WTC11 (cell line): ENCODE measurements at regions not wholly inside any gene's neighbourhood (a gene's known extent, or its start where the extent isn't known, plus 50 kb on each side); places are given as distances from the start of the nearest gene placed in this dataset.

Source experiments
- ATF1 ChIP-seq: sonication (generic); formaldehyde crosslinking; IDR thresholded peaks from 2 replicates; pipeline ENCODE4 v1.8.1; 2023; ENCODE audit warnings: mild to moderate bottlenecking, moderate library complexity, missing genetic modification reagents
- CREB1 ChIP-seq: sonication (generic); formaldehyde crosslinking; IDR thresholded peaks from 2 replicates; pipeline ENCODE4 v1.8.0; 2023; ENCODE audit warnings: mild to moderate bottlenecking, missing genetic modification reagents
- CREM ChIP-seq: sonication (generic); formaldehyde crosslinking; IDR thresholded peaks from 2 replicates; pipeline ENCODE4 v1.8.1; 2022; ENCODE audit warnings: mild to moderate bottlenecking, missing genetic modification reagents, moderate library complexity
- ETV6 ChIP-seq: sonication (generic); formaldehyde crosslinking; IDR thresholded peaks from 2 replicates; pipeline ENCODE4 v1.8.1; 2022; ENCODE audit warnings: mild to moderate bottlenecking, missing genetic modification reagents
- FOXJ3 ChIP-seq: sonication (generic); formaldehyde crosslinking; IDR thresholded peaks from 2 replicates; pipeline ENCODE4 v1.9.0; 2021; ENCODE audit warnings: missing genetic modification reagents, mild to moderate bottlenecking, borderline replicate concordance
- MAX ChIP-seq: sonication (generic); formaldehyde crosslinking; IDR thresholded peaks from 2 replicates; pipeline ENCODE4 v1.8.0; 2022; ENCODE audit warnings: mild to moderate bottlenecking, missing genetic modification reagents
- SOX15 ChIP-seq: fragments of 250-450 bp; sonication (Bioruptor Pico); IDR thresholded peaks from 2 replicates; pipeline ENCODE4 v1.9.0; 2021; ENCODE audit warnings: mild to moderate bottlenecking
- TEAD4 ChIP-seq: sonication (generic); formaldehyde crosslinking; IDR thresholded peaks from 2 replicates; pipeline ENCODE4 v1.8.0; 2022; ENCODE audit warnings: mild to moderate bottlenecking, missing genetic modification reagents
- USF2 ChIP-seq: sonication (generic); formaldehyde crosslinking; IDR thresholded peaks from 2 replicates; pipeline ENCODE4 v1.8.1; 2023; ENCODE audit warnings: mild to moderate bottlenecking, missing genetic modification reagents, moderate library complexity
- ZNF281 ChIP-seq: sonication (generic); formaldehyde crosslinking; IDR thresholded peaks from 2 replicates; pipeline ENCODE4 v1.8.0; 2023; ENCODE audit warnings: mild to moderate bottlenecking, missing genetic modification reagents
- ZNF512 ChIP-seq: sonication (generic); formaldehyde crosslinking; IDR thresholded peaks from 2 replicates; pipeline ENCODE4 v1.8.1; 2022; ENCODE audit warnings: missing genetic modification reagents, borderline replicate concordance
- TF ChIP-seq, protein P1 (sequence below): fragments of 200-600 bp; IDR thresholded peaks from 2 replicates; pipeline ENCODE4 v1.8.0; 2022; ENCODE audit warnings: antibody characterized with exemption
- TF ChIP-seq, protein P2 (sequence below): sonication (generic); formaldehyde crosslinking; IDR thresholded peaks from 2 replicates; pipeline ENCODE4 v1.8.0; 2023; ENCODE audit warnings: missing genetic modification reagents, mild to moderate bottlenecking, borderline replicate concordance

DNA sequence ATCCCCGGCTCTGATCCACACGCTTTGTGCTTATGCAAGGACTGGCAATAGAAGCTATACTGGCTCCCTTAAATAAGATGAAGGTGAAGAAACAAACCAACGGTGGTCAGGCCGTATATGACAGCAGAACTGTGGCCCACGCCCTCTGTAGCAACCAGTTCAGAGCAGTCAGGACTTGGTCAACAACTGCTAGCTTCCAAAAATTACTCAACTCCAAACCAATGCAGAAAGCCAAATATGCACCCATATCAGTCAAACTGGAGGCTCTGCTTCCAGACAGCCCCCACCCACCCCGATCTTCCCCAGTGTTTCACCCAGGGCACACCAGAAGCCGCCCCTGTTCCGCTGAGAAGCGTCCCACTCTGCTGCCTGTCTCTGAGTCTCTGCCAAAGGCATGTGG is 222.3 kb upstream of the MGMT start:
- no peak for TF ChIP-seq MAX (CRISPR knock-in tag)
- TF ChIP-seq, protein P1, sequence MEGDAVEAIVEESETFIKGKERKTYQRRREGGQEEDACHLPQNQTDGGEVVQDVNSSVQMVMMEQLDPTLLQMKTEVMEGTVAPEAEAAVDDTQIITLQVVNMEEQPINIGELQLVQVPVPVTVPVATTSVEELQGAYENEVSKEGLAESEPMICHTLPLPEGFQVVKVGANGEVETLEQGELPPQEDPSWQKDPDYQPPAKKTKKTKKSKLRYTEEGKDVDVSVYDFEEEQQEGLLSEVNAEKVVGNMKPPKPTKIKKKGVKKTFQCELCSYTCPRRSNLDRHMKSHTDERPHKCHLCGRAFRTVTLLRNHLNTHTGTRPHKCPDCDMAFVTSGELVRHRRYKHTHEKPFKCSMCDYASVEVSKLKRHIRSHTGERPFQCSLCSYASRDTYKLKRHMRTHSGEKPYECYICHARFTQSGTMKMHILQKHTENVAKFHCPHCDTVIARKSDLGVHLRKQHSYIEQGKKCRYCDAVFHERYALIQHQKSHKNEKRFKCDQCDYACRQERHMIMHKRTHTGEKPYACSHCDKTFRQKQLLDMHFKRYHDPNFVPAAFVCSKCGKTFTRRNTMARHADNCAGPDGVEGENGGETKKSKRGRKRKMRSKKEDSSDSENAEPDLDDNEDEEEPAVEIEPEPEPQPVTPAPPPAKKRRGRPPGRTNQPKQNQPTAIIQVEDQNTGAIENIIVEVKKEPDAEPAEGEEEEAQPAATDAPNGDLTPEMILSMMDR = no peak
- TF ChIP-seq FOXJ3 = no peak
- TF ChIP-seq ZNF512 (CRISPR knock-in tag) = no peak
- TF ChIP-seq USF2 (CRISPR knock-in tag) = no peak
- TF ChIP-seq SOX15 = no peak
- no peak for TF ChIP-seq ZNF281 (CRISPR knock-in tag)
- no peak for TF ChIP-seq CREM (CRISPR knock-in tag)
- no peak for TF ChIP-seq ETV6 (CRISPR knock-in tag)
- TF ChIP-seq, protein P2, sequence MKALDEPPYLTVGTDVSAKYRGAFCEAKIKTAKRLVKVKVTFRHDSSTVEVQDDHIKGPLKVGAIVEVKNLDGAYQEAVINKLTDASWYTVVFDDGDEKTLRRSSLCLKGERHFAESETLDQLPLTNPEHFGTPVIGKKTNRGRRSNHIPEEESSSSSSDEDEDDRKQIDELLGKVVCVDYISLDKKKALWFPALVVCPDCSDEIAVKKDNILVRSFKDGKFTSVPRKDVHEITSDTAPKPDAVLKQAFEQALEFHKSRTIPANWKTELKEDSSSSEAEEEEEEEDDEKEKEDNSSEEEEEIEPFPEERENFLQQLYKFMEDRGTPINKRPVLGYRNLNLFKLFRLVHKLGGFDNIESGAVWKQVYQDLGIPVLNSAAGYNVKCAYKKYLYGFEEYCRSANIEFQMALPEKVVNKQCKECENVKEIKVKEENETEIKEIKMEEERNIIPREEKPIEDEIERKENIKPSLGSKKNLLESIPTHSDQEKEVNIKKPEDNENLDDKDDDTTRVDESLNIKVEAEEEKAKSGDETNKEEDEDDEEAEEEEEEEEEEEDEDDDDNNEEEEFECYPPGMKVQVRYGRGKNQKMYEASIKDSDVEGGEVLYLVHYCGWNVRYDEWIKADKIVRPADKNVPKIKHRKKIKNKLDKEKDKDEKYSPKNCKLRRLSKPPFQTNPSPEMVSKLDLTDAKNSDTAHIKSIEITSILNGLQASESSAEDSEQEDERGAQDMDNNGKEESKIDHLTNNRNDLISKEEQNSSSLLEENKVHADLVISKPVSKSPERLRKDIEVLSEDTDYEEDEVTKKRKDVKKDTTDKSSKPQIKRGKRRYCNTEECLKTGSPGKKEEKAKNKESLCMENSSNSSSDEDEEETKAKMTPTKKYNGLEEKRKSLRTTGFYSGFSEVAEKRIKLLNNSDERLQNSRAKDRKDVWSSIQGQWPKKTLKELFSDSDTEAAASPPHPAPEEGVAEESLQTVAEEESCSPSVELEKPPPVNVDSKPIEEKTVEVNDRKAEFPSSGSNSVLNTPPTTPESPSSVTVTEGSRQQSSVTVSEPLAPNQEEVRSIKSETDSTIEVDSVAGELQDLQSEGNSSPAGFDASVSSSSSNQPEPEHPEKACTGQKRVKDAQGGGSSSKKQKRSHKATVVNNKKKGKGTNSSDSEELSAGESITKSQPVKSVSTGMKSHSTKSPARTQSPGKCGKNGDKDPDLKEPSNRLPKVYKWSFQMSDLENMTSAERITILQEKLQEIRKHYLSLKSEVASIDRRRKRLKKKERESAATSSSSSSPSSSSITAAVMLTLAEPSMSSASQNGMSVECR (CRISPR knock-in tag) = no peak
- TF ChIP-seq CREB1 = no peak
- no peak for TF ChIP-seq TEAD4 (CRISPR knock-in tag)
- TF ChIP-seq ATF1 (CRISPR knock-in tag) = no peak
